Ovary (tissue), 3 donors: ENCODE measurements at regions not wholly inside any gene's neighbourhood (a gene's known extent, or its start where the extent isn't known, plus 50 kb on each side); places are given as distances from the start of the nearest gene placed in this dataset.

Experiments
- POLR2A ChIP-seq: fragments of 450-650 bp; IDR thresholded peaks from one replicate; pipeline ENCODE4 v1.6.1; 2017; ENCODE audit warnings: antibody characterized with exemption, mild to moderate bottlenecking, moderate library complexity
- TF ChIP-seq, protein P1 (sequence below), 3 donors: fragments of 450-650 bp in 2 of 3; fragments of 200-600 bp in 1 of 3; IDR thresholded peaks; one replicate each; pipeline versions ENCODE4 v1.5.1 to v1.8.0; 2016 to 2022; ENCODE audit warnings: antibody characterized with exemption in 3 of 3, mild to moderate bottlenecking in 1 of 3
- donor health status: DM: no; HTN: no; CAD: no.

DNA sequence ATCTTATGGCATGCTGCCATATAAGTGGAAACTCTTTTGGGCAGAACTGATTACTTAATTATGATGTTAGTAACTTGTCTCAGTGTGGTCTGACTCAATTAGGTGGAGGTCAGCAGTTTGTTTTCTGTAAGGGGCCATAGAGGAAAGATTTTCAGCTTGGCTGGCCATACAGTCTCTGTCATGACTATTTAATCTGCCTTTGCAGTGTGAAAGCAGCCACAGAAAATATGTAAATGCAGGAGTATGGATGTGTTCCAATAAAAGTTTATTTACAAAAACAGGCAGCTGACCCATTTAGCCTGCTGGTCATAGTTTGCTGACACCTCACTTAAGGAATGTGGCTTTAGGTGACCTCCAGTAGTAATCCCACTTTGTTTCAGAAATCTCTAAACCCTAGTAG lies 700.7 kb downstream of the EPM2A start:
- TF ChIP-seq, protein P1, sequence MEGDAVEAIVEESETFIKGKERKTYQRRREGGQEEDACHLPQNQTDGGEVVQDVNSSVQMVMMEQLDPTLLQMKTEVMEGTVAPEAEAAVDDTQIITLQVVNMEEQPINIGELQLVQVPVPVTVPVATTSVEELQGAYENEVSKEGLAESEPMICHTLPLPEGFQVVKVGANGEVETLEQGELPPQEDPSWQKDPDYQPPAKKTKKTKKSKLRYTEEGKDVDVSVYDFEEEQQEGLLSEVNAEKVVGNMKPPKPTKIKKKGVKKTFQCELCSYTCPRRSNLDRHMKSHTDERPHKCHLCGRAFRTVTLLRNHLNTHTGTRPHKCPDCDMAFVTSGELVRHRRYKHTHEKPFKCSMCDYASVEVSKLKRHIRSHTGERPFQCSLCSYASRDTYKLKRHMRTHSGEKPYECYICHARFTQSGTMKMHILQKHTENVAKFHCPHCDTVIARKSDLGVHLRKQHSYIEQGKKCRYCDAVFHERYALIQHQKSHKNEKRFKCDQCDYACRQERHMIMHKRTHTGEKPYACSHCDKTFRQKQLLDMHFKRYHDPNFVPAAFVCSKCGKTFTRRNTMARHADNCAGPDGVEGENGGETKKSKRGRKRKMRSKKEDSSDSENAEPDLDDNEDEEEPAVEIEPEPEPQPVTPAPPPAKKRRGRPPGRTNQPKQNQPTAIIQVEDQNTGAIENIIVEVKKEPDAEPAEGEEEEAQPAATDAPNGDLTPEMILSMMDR (IDR thresholded peaks at IDR 0.05) = no peak
- TF ChIP-seq POLR2A = no peak
